HCT116 (cell line): ENCODE measurements at regions not wholly inside any gene's neighbourhood (a gene's known extent, or its start where the extent isn't known, plus 50 kb on each side); places are given as distances from the start of the nearest gene placed in this dataset.

Experiments
- ATAC-seq: fragments of 200-7000 bp; cut with Tn5 transposase; 2 replicates; pipeline ENCODE4 v1.9.1; 2020; ENCODE audit warnings: mild to moderate bottlenecking, moderate library complexity
- BruUV-seq: library from RNA; stranded (reverse); fragments of 400-500 nt; replicated peaks from 2 replicates; lab custom pipeline; 2021; lab: Mats Ljungman, UMichigan
- CTCF ChIA-PET: fragments of 300-600 bp; sonication (Branson Sonifier 250); formaldehyde crosslinking; loops from one replicate; lab custom pipeline; 2021; ENCODE audit warnings: antibody characterized with exemption; lab: Charles Lee
- POLR2A ChIA-PET: fragments of 300-600, 350-600 bp; sonication (Branson Sonifier 250); formaldehyde crosslinking; loops from one replicate; lab custom pipeline; 2021; ENCODE audit warnings: antibody characterized with exemption; lab: Charles Lee
- RAD21 ChIA-PET, 2 experiments: fragments of 300-600 bp; sonication (Branson Sonifier 250); formaldehyde crosslinking; loops; one replicate each; lab custom pipeline; 2023; ENCODE audit warnings: low total read pairs in 2 of 2; ENCODE audit not compliant: uncharacterized antibody in 2 of 2, unreplicated experiment in 2 of 2, low non-redundant PET in 1 of 2; lab: Charles Lee
- DNase-seq: peaks from one replicate; pipeline ENCODE4 v3.0.0-alpha.2; 2010; ENCODE audit warnings: low read depth, low spot score
- H2AFZ ChIP-seq: fragments of 200-600 bp; shearing (Covaris generic), sonication (generic); 2 replicates; pipeline ENCODE4 v1.6.1; 2017; ENCODE audit warnings: low read depth, mixed run types, mixed read lengths, antibody characterized with exemption, low read length; ENCODE audit not compliant: poor library complexity, severe bottlenecking
- H3K27ac ChIP-seq: 2 replicates; pipeline ENCODE4 v1.5.1; 2012; ENCODE audit warnings: low read depth, low read length
- H3K27me3 ChIP-seq: fragments of 200-600 bp; sonication (generic); 2 replicates; pipeline ENCODE4 v1.6.1; 2016; ENCODE audit warnings: mixed run types, low read length, mixed read lengths; ENCODE audit not compliant: insufficient read depth
- H3K36me3 ChIP-seq, 2 experiments: fragments of 200-500 bp in 1 of 2; fragments of 200-600 bp in 1 of 2; sonication (Bioruptor generic) in 1 of 2; sonication (generic) in 1 of 2; 2 replicates each; pipeline versions ENCODE4 v1.5.1 to v1.6.1; 2014 to 2016; ENCODE audit warnings: low read length in 2 of 2, inconsistent platforms in 1 of 2, mixed read lengths in 1 of 2, mixed run types in 1 of 2; ENCODE audit not compliant: insufficient read depth in 2 of 2, control insufficient read depth in 1 of 2
- H3K4me1 ChIP-seq, 2 experiments: fragments of 200-600 bp in 1 of 2; sonication (generic) in 1 of 2; 2 replicates each; pipeline versions ENCODE4 v1.5.1 to v1.6.1; 2012 to 2017; ENCODE audit warnings: low read length in 2 of 2, inconsistent platforms in 1 of 2, mild to moderate bottlenecking in 1 of 2, mixed read lengths in 1 of 2, mixed run types in 1 of 2, moderate library complexity in 1 of 2; ENCODE audit not compliant: insufficient read depth in 2 of 2, control insufficient read depth in 1 of 2
- H3K4me2 ChIP-seq: fragments of 200-600 bp; sonication (generic); 2 replicates; pipeline ENCODE4 v1.6.1; 2017; ENCODE audit warnings: mixed run types, low read length, mixed read lengths
- H3K4me3 ChIP-seq, 2 experiments: fragments of 200-600 bp in 1 of 2; sonication (generic) in 1 of 2; replicated peaks in 1 of 2; 2 replicates each; pipeline ENCODE4 v1.5.1; 2011 to 2016; ENCODE audit warnings: low read length in 2 of 2, control low read depth in 1 of 2, low read depth in 1 of 2, mild to moderate bottlenecking in 1 of 2, mixed read lengths in 1 of 2, mixed run types in 1 of 2
- H3K79me2 ChIP-seq: fragments of 200-600 bp; sonication (generic); 2 replicates; pipeline ENCODE4 v1.6.1; 2017; ENCODE audit warnings: mild to moderate bottlenecking, mixed run types, low read length, moderate library complexity, mixed read lengths; ENCODE audit not compliant: insufficient read depth
- H3K9ac ChIP-seq: fragments of 200-600 bp; sonication (generic); 2 replicates; pipeline ENCODE4 v1.6.1; 2016; ENCODE audit warnings: low read length, mixed read lengths
- H3K9me2 ChIP-seq: fragments of 200-600 bp; sonication (generic), shearing (Covaris generic); 2 replicates; pipeline ENCODE4 v1.6.1; 2017; ENCODE audit warnings: mixed run types, mild to moderate bottlenecking, moderate library complexity; ENCODE audit not compliant: insufficient read depth
- H3K9me3 ChIP-seq, 2 experiments: fragments of 200-500 bp in 1 of 2; fragments of 200-600 bp in 1 of 2; sonication (Bioruptor generic) in 1 of 2; sonication (generic) in 1 of 2; 2 replicates each; pipeline ENCODE4 v1.6.1; 2014 to 2017; ENCODE audit warnings: low read length in 2 of 2, mixed read lengths in 2 of 2, inconsistent platforms in 1 of 2, low read depth in 1 of 2, mild to moderate bottlenecking in 1 of 2, mixed run types in 1 of 2, moderate library complexity in 1 of 2; ENCODE audit not compliant: control insufficient read depth in 1 of 2, insufficient read depth in 1 of 2
- H4K20me1 ChIP-seq: fragments of 200-600 bp; sonication (generic), shearing (Covaris generic); 2 replicates; pipeline ENCODE4 v1.6.1; 2017; ENCODE audit warnings: mixed run types, mild to moderate bottlenecking, moderate library complexity; ENCODE audit not compliant: insufficient read depth
- CBX3 ChIP-seq: IDR thresholded peaks from 2 replicates; pipeline ENCODE4 v1.6.1; 2012; ENCODE audit warnings: low read depth
- EGR1 ChIP-seq: IDR thresholded peaks from 2 replicates; pipeline ENCODE4 v1.6.1; 2012; ENCODE audit warnings: low read depth
- ELF1 ChIP-seq: IDR thresholded peaks from 2 replicates; pipeline ENCODE4 v1.6.1; 2012; ENCODE audit warnings: low read depth, borderline replicate concordance
- EZH2phosphoT487 ChIP-seq: fragments of 200-600 bp; IDR thresholded peaks from 2 replicates; pipeline ENCODE4 v1.6.1; 2018; ENCODE audit warnings: antibody characterized with exemption, borderline replicate concordance
- FOSL1 ChIP-seq: IDR thresholded peaks from 2 replicates; pipeline ENCODE4 v1.6.1; 2012; ENCODE audit warnings: low read depth
- JUND ChIP-seq: IDR thresholded peaks from 2 replicates; pipeline ENCODE4 v1.6.1; 2012
- POLR2A ChIP-seq: IDR thresholded peaks from 2 replicates; pipeline ENCODE4 v1.7.0; 2011; ENCODE audit warnings: borderline replicate concordance; ENCODE audit not compliant: insufficient read depth, insufficient read length; ENCODE audit errors: extremely low read depth
- SIN3A ChIP-seq: IDR thresholded peaks from 2 replicates; pipeline ENCODE4 v1.6.1; 2012; ENCODE audit warnings: low read depth
- SP1 ChIP-seq: IDR thresholded peaks from 2 replicates; pipeline ENCODE4 v1.6.1; 2012; ENCODE audit warnings: low read depth
- SRF ChIP-seq: IDR thresholded peaks from 2 replicates; pipeline ENCODE4 v1.6.1; 2012; ENCODE audit warnings: low read depth
- TCF7L2 ChIP-seq: IDR thresholded peaks from 2 replicates; pipeline ENCODE4 v1.7.0; 2011; ENCODE audit warnings: borderline replicate concordance, inconsistent platforms; ENCODE audit not compliant: insufficient read depth, insufficient read length; ENCODE audit errors: extremely low read depth
- ZFX ChIP-seq: fragments of 450-650 bp; IDR thresholded peaks from 2 replicates; pipeline ENCODE4 v1.6.1; 2017
- ZNF274 ChIP-seq: fragments of 200-500 bp; sonication (Bioruptor generic); IDR thresholded peaks from 2 replicates; pipeline ENCODE4 v1.6.1; 2014; ENCODE audit warnings: mild to moderate bottlenecking, low read depth, low read length, inconsistent platforms
- intact Hi-C: fragments of 100-400 bp; cut with micrococcal nuclease; formaldehyde crosslinking; loops from 2 replicates; pipeline ENCODE4 v1.10.0; 2022
- TF ChIP-seq, protein P1 (sequence below): IDR thresholded peaks from 2 replicates; pipeline ENCODE4 v1.6.1; 2011; ENCODE audit warnings: mild to moderate bottlenecking, low read length, moderate library complexity; ENCODE audit not compliant: insufficient replicate concordance; ENCODE audit errors: extremely low read depth

DNA sequence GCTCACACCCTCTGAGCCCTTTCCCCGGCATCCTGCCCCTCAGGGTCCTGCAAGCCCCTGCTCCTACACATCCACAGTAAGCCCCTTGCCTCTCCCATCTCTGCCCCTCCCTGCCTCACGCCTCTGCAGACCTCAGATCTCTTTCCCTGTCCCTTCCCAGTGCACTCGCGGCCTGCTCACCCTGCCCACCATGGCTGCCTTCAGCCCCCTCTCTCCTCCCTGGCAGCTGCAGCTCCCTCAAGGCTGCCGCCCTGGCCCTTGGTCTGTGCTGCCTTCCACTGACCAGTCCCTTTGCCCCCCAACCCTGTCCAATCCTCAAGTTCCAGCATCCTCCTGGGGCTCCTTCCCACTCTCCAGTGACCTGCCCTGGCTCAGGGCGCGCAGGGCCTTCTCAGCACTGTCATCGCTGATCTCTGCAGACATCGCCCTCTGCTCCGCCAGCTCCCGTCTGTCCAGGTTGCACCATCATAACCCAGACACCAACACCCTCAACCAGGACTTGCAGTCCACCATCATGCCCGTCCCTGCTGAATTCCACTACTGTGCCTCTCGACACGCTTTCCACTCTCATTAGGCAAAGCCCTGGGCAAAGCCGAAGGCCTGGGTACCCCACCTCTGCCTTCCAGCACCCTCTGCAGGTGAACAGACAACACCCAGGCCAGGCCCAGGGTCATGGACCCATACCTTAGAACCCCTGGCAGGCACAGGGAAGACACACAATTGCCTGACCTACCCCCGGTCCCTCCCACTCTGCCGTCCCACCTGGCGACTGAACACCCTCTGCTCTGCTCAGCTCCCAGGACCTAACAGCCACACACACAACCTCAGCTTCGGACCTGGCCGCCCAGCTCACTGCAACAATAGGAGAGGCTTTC lies 97.8 kb upstream of the RUFY1 start:
- no peak overlapping the region for H3K9ac ChIP-seq
- H3K36me3 ChIP-seq: no peaks in the 10 kb centered on the region
- no peaks in the 10 kb centered on the region for H3K27me3 ChIP-seq
- no TSS peak for BruUV-seq
- ATAC-seq: no peak
- no peak for DNase-seq
- no peak overlapping the region for H2AFZ ChIP-seq
- TF ChIP-seq SRF (no peak), FOSL1 (no peak), SIN3A (no peak), CBX3 (no peak), JUND (no peak), POLR2A (no peak)
- TF ChIP-seq, protein P1, sequence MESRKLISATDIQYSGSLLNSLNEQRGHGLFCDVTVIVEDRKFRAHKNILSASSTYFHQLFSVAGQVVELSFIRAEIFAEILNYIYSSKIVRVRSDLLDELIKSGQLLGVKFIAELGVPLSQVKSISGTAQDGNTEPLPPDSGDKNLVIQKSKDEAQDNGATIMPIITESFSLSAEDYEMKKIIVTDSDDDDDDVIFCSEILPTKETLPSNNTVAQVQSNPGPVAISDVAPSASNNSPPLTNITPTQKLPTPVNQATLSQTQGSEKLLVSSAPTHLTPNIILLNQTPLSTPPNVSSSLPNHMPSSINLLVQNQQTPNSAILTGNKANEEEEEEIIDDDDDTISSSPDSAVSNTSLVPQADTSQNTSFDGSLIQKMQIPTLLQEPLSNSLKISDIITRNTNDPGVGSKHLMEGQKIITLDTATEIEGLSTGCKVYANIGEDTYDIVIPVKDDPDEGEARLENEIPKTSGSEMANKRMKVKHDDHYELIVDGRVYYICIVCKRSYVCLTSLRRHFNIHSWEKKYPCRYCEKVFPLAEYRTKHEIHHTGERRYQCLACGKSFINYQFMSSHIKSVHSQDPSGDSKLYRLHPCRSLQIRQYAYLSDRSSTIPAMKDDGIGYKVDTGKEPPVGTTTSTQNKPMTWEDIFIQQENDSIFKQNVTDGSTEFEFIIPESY: no peak
- no peak overlapping the region for H3K4me2 ChIP-seq
- H3K9me2 ChIP-seq: no peaks in the 10 kb centered on the region
- RAD21 ChIA-PET: no interaction called here
- H3K9me3 ChIP-seq: peaks cover 0 to 5% of the 10 kb centered on the region in 2 experiments; a peak in 1 of 4 replicates
- POLR2A ChIA-PET: no interaction called here
- intact Hi-C loops: no loop called here
- H3K4me1 ChIP-seq: no peaks in the 10 kb centered on the region
- no peaks in the 10 kb centered on the region for H4K20me1 ChIP-seq
- no peaks in the 10 kb centered on the region for H3K79me2 ChIP-seq
- CTCF ChIA-PET: no interaction called here
- no peak overlapping the region for H3K27ac ChIP-seq
- no peak overlapping the region for H3K4me3 ChIP-seq

DNA sequence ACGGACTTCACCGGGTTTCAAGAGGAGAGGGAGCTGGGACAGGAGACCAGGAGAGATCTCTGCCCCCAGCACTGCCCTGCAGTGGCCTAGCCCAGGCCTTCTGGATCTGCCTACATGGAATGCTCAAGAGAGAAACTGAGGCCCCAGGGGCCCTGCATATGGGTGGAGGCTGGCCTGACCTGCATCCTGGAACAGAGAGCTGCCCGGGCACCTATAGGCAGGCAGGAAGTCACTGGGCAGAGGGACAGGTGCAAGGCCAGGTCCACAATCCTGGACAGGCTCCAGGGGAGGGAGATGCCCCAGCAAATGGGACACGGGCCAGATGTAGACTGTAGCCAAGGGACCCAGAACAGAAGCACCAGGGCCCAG lies 98.5 kb upstream of the RUFY1 start:
- TF ChIP-seq ELF1 (no peak), ZFX (no peak), TCF7L2 (no peak), FOSL1 (no peak), JUND (no peak), EGR1 (no peak), ZNF274 (no peak), POLR2A (no peak), EZH2phosphoT487 (no peak), SIN3A (no peak), SP1 (no peak)
- TF ChIP-seq, protein P1: no peak
- ChIA-PET CTCF (no interaction called here), RAD21 (no interaction called here), POLR2A (no interaction called here)
- Histone ChIP-seq H3K79me2 (no peaks in the 10 kb centered on the region), H3K27me3 (no peaks in the 10 kb centered on the region), H3K4me2 (no peak overlapping the region), H3K4me3 (no peak overlapping the region), H3K36me3 (no peaks in the 10 kb centered on the region), H3K9ac (no peak overlapping the region), H3K27ac (no peak overlapping the region), H3K9me2 (no peaks in the 10 kb centered on the region), H4K20me1 (no peaks in the 10 kb centered on the region), H3K9me3 (peaks cover 0 to 5% of the 10 kb centered on the region in 2 experiments; a peak in 1 of 4 replicates), H3K4me1 (no peaks in the 10 kb centered on the region), H2AFZ (no peak overlapping the region)
- DNase-seq (no peak), ATAC-seq (no peak)
- intact Hi-C loops: no loop called here
- BruUV-seq: no TSS peak
